ENCODE measurements at regions not wholly inside any gene's neighbourhood (a gene's known extent, or its start where the extent isn't known, plus 50 kb on each side); places are given as distances from the start of the nearest gene placed in this dataset.

DNA sequence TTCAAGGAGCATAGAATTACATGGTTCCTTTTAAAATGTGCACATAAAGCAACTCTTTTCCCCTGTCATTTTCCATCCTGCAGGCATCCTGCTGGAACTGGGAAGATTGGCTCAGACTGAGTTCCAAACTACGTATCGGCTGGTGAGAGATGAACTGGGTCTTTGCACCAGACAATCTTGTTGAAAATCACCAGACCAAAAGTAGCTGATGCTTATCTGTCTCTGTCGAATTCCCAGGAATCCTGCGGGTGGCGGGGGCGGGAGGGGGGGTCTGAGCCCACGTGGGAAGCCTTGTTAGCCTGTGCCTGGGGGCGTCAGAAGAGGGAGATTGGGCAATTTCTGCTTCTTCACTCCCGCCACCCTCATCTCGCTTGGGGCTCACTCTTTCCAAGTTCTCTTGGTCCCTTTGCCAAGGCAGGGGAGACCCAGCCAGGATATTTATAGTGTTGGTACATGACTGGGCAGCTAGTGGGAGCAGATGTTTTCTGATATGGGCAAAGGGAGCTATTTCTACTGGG lies 90.1 kb upstream of the SLC25A33 start:
- Histone ChIP-seq H3K27me3 (ENCODE audit: insufficient read depth, low read length) (no peaks in the 10 kb centered on the region), H3K4me2 (ENCODE audit: insufficient read depth, insufficient read length, low read length) (no peak overlapping the region), H4K5ac (ENCODE audit: insufficient read length, low read depth, low read length) (no peak overlapping the region), H3K4me1 (ENCODE audit: insufficient read depth, low read length) (no peaks in the 10 kb centered on the region), H3T11ph (ENCODE audit: low read length) (no peak overlapping the region), H3K9me3 (ENCODE audit: control insufficient read depth, low read depth, low read length) (no peaks in the 10 kb centered on the region), H3K18ac (ENCODE audit: insufficient read length, low read depth, low read length) (no peak overlapping the region), H2AFZ (ENCODE audit: low read length) (no peak overlapping the region), H2BK12ac (ENCODE audit: insufficient read length, low read depth, low read length) (no peak overlapping the region), H2BK20ac (ENCODE audit: low read depth, low read length, poor library complexity, severe bottlenecking) (no peak overlapping the region), H3K27ac (ENCODE audit: insufficient read length, low read depth, low read length) (no peak overlapping the region), H2BK120ac (ENCODE audit: low read depth, low read length, poor library complexity, severe bottlenecking) (no peak overlapping the region), H3K4ac (ENCODE audit: low read depth, low read length) (no peak overlapping the region), H2AK5ac (ENCODE audit: insufficient read length, low read length) (no peak overlapping the region), H4K91ac (ENCODE audit: insufficient read length, low read depth, low read length) (no peak overlapping the region), H4K8ac (replicated peaks; ENCODE audit: insufficient read length, low read depth, low read length) (no peak overlapping the region), H3K79me2 (ENCODE audit: insufficient read depth, low read length) (no peaks in the 10 kb centered on the region), H4K20me1 (ENCODE audit: control insufficient read depth, insufficient read depth, insufficient read length) (no peaks in the 10 kb centered on the region), H3K79me1 (ENCODE audit: insufficient read depth, low read depth, low read length, poor library complexity, severe bottlenecking) (no peaks in the 10 kb centered on the region), H3K23ac (ENCODE audit: insufficient read length, low read depth, low read length) (no peak overlapping the region), H3K9ac (ENCODE audit: extremely low read depth, insufficient read length, low read length) (no peak overlapping the region), H2BK5ac (ENCODE audit: insufficient read length, low read length) (no peak overlapping the region), H2BK15ac (ENCODE audit: low read depth, low read length) (no peak overlapping the region), H3K14ac (ENCODE audit: insufficient read depth, low read length) (no peak overlapping the region), H3K56ac (ENCODE audit: insufficient read length, low read depth, low read length) (no peak overlapping the region), H3K23me2 (ENCODE audit: insufficient read length, low read depth, low read length, poor library complexity, severe bottlenecking) (no peaks in the 10 kb centered on the region)
- Mint-ChIP-seq H3K4me1 (peaks cover 12 to 14% of the 10 kb centered on the region in 2 experiments), H3K9me3 (no peaks in the 10 kb centered on the region), H3K27me3 (ENCODE audit: low read depth) (peaks cover 4% of the 10 kb centered on the region), H3K27ac (no peak overlapping the region), H3K4me3 (no peak overlapping the region), H3K36me3 (ENCODE audit: insufficient read depth in 1 of 3, low read depth in 3 of 3) (no peaks in the 10 kb centered on the region)
- TF ChIP-seq, protein P1, sequence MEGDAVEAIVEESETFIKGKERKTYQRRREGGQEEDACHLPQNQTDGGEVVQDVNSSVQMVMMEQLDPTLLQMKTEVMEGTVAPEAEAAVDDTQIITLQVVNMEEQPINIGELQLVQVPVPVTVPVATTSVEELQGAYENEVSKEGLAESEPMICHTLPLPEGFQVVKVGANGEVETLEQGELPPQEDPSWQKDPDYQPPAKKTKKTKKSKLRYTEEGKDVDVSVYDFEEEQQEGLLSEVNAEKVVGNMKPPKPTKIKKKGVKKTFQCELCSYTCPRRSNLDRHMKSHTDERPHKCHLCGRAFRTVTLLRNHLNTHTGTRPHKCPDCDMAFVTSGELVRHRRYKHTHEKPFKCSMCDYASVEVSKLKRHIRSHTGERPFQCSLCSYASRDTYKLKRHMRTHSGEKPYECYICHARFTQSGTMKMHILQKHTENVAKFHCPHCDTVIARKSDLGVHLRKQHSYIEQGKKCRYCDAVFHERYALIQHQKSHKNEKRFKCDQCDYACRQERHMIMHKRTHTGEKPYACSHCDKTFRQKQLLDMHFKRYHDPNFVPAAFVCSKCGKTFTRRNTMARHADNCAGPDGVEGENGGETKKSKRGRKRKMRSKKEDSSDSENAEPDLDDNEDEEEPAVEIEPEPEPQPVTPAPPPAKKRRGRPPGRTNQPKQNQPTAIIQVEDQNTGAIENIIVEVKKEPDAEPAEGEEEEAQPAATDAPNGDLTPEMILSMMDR (conservative IDR thresholded peaks at IDR 0.05) = no peak
- no peak for DNase-seq
- no CpG with 5 or more reads among the region's 10 CpGs for WGBS (ENCODE audit: extremely low coverage, insufficient read length, low lambda C conversion rate)

Measured in H9 (cell line).